MM.1S (cell line): ENCODE measurements at regions not wholly inside any gene's neighbourhood (a gene's known extent, or its start where the extent isn't known, plus 50 kb on each side); places are given as distances from the start of the nearest gene placed in this dataset.

Experiments
- EZH2 ChIP-seq: fragments of 300-600 bp; sonication (generic); optimal IDR thresholded peaks from 2 replicates; pipeline ENCODE3; 2017; ENCODE audit warnings: low read depth, mild to moderate bottlenecking, antibody characterized with exemption, low read length, mixed read lengths
- TF ChIP-seq, protein P1 (sequence below): fragments of 300-600 bp; sonication (generic); IDR thresholded peaks from 2 replicates; pipeline ENCODE4 v1.5.1; 2016; ENCODE audit warnings: antibody characterized with exemption, low read length, mixed read lengths

DNA sequence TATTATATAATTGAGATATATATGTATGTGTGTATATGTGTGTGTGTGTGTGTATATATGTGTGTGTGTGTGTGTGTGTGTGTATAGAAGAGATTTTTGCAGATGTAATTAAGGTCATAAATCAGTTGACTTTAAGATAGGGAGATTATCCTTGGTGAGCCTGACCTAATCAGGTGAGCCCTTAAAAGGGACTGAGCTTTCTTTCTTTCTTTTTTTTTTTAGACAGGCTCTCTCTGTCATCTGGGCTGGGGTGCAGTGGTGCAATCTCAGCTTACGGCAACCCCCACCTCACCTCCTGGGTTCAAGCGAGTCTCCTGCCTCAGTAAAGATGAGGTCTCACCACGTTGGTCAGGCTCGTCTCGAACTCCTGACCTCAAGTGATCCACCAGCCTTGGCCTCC is 155.1 kb upstream of the RASGEF1B start:
- TF ChIP-seq, protein P1, sequence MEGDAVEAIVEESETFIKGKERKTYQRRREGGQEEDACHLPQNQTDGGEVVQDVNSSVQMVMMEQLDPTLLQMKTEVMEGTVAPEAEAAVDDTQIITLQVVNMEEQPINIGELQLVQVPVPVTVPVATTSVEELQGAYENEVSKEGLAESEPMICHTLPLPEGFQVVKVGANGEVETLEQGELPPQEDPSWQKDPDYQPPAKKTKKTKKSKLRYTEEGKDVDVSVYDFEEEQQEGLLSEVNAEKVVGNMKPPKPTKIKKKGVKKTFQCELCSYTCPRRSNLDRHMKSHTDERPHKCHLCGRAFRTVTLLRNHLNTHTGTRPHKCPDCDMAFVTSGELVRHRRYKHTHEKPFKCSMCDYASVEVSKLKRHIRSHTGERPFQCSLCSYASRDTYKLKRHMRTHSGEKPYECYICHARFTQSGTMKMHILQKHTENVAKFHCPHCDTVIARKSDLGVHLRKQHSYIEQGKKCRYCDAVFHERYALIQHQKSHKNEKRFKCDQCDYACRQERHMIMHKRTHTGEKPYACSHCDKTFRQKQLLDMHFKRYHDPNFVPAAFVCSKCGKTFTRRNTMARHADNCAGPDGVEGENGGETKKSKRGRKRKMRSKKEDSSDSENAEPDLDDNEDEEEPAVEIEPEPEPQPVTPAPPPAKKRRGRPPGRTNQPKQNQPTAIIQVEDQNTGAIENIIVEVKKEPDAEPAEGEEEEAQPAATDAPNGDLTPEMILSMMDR = no peak
- TF ChIP-seq EZH2 = no peak
